Activated CD8-positive, alpha-beta memory T cell treated with anti-CD3 and anti-CD28 coated beads, Interleukin-2, amount 10 ng/mL, durations not matched to agents 7 days and 5 days (primary cell): ENCODE measurements at regions not wholly inside any gene's neighbourhood (a gene's known extent, or its start where the extent isn't known, plus 50 kb on each side); places are given as distances from the start of the nearest gene placed in this dataset.

Source experiments
- ATAC-seq: fragments of 150-1000 bp; cut with Tn5 transposase; one replicate; pipeline ENCODE4 v1.10.0; 2021; ENCODE audit warnings: moderate library complexity
- CTCF ChIA-PET: fragments of 350-600 bp; sonication (Branson Sonifier 250); formaldehyde crosslinking; loops from one replicate; lab custom pipeline; 2021; ENCODE audit warnings: antibody characterized with exemption; lab: Charles Lee
- DNase-seq: peaks from one replicate; pipeline ENCODE4 v3.0.0-alpha.2; 2020
- H3K27ac Mint-ChIP-seq: one replicate; pipeline ENCODE4 v1.8.0; 2021; ENCODE audit warnings: mild to moderate bottlenecking, mixed read lengths
- H3K27me3 Mint-ChIP-seq: one replicate; pipeline ENCODE4 v1.8.0; 2021; ENCODE audit warnings: mixed read lengths
- H3K36me3 Mint-ChIP-seq: one replicate; pipeline ENCODE4 v1.8.0; 2021; ENCODE audit warnings: mild to moderate bottlenecking, mixed read lengths
- H3K4me1 Mint-ChIP-seq: one replicate; pipeline ENCODE4 v1.8.0; 2021; ENCODE audit warnings: mixed read lengths
- H3K4me3 Mint-ChIP-seq: one replicate; pipeline ENCODE4 v1.8.0; 2021; ENCODE audit warnings: mild to moderate bottlenecking, moderate library complexity, mixed read lengths
- H3K9me3 Mint-ChIP-seq: one replicate; pipeline ENCODE4 v1.8.0; 2022; ENCODE audit warnings: low read depth, mixed read lengths

DNA sequence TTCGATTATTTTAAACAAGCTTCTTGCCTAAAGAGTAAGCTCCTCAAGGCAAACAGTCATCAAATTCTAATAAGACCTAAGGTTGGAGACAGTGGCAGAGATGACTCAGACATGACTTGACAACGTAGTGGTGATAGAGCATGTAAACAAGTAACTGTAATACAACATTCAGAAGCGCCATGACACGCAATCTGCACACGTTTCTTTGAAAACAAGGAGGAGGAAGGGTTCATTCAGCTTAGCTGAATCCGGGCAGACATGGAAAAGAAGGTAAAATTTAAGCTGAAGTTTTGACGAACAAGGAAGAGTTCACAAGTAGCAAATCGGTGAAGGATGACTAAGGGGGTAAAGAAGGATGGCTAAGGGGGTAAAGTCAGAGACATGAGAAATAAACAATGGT is 152.4 kb upstream of the ZC3H12C start:
- ATAC-seq (no peak), DNase-seq (no peak)
- H3K27me3 Mint-ChIP-seq, result peaks cover 33% of the 10 kb centered on the region
- no peak overlapping the region for H3K27ac Mint-ChIP-seq
- peaks cover under 1% of the 10 kb centered on the region for H3K4me1 Mint-ChIP-seq
- H3K9me3 Mint-ChIP-seq, result no peaks in the 10 kb centered on the region
- H3K36me3 Mint-ChIP-seq, result no peaks in the 10 kb centered on the region
- CTCF ChIA-PET, result interaction anchor here (0.7 to 1.7 kb wide), 2 partner anchors 137 to 1759 kb away, joined by 3 to 4 read pairs; no protein-coding TSS in a partner anchor
- no peak overlapping the region for H3K4me3 Mint-ChIP-seq

DNA sequence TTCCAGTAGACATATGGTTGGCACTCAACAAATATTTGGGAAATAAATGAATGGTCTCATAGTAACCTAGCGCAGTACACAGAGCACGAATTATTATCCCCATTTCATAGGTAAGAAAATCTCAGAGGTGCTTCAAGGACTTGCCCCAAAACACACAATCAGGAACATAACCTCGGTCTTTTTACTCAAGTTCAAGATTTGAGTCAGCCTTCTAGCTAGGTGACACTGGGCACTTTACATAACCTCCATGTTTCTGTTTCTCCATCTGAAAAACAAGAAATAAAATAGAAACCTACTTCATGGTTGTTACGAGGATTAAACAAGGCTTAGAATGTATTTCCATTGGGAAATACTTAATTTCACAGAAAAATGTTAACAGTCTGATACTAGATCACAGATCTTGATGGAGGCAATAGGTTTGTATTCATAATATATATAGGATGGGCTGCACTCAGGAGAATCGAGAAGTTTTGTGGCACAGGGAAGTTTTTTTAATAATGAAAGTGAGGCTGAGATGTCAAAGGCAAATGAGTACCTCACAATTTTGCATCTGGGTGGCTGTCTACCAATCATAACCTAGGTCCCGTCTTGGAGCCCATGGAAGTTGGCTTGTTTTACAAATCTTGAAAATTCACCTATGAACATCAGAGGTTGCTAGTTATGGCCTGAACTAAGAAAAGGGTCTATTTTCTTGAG is 147.4 kb upstream of the ZC3H12C start:
- no peaks in the 10 kb centered on the region for H3K9me3 Mint-ChIP-seq

DNA sequence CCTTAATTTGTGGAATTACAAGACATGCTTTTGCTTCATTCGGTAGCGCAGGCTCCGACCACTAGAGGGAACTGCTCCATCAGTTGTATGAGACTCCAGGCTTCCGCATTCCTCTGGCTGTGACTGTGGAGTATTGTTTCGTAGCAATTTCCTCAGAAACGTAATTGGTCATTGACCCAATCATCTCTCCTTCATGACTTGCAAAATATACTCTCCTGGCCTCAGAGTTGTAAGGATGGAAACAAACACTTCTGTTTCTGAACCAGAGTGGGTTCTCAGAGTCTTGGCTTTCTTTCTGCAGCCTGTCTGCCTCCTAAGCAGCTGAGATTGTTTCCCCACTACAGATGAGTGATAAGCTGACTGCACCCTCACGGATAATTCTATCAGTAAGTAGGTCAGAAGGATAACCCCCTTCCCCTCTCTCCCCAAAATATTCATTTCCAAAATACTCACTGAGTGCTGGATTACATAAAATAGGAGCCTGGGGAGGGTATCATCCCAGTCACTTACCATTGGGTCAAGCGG is 146.8 kb upstream of the ZC3H12C start:
- CTCF ChIA-PET, result interaction anchor here (0.6 to 1.8 kb wide), 4 partner anchors 15 to 153 kb away, joined by 3 to 6 read pairs (median 4); partner anchors contain the start of gene ZC3H12C
- Mint-ChIP-seq H3K4me1 (peaks cover 10% of the 10 kb centered on the region), H3K9me3 (no peaks in the 10 kb centered on the region), H3K27me3 (peaks cover 30% of the 10 kb centered on the region), H3K27ac (peak overlapping the region; percentile 13), H3K4me3 (peak overlapping the region; percentile 29), H3K36me3 (no peaks in the 10 kb centered on the region)
- DNase-seq (peak; percentile 83), ATAC-seq (peak; percentile 98)

More for the DNA sequence above, 147.4 kb upstream of the ZC3H12C start:
- Mint-ChIP-seq H3K4me3 (peak overlapping the region; percentile 29), H3K27ac (no peak overlapping the region), H3K36me3 (no peaks in the 10 kb centered on the region), H3K4me1 (peaks cover 10% of the 10 kb centered on the region), H3K27me3 (peaks cover 36% of the 10 kb centered on the region)
- peak; percentile 59 for ATAC-seq
- CTCF ChIA-PET, result interaction anchor here (1.4 to 1.8 kb wide), 2 partner anchors 143 to 147 kb away, joined by 4 to 5 read pairs; partner anchors contain the start of gene ZC3H12C
- no peak for DNase-seq

DNA sequence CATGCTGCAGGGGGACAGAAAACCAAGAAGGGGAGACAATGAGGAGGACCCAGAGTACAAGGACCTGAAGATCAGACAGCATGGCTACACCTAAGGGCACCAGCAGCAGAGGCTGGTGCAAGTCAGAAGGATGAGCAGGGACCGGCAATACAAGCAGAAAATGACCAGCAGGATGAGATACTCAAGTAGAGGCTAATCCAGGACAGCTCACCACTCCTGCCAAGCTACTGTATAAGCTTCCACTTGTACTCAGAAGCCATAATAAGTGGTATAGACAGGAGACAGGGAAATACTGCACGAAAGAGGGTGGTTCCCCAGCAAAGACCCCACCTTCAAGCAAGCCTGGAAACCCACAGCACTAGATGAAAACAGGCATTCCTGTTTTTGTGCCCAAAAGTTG is 138.7 kb upstream of the ZC3H12C start:
- DNase-seq, result no peak
- H3K27ac Mint-ChIP-seq, result no peak overlapping the region
- CTCF ChIA-PET, result no interaction called here
- peaks cover 12% of the 10 kb centered on the region for H3K4me1 Mint-ChIP-seq
- H3K27me3 Mint-ChIP-seq, result peaks cover 36% of the 10 kb centered on the region
- no peak overlapping the region for H3K4me3 Mint-ChIP-seq
- H3K36me3 Mint-ChIP-seq, result no peaks in the 10 kb centered on the region
- ATAC-seq, result no peak
- no peaks in the 10 kb centered on the region for H3K9me3 Mint-ChIP-seq

DNA sequence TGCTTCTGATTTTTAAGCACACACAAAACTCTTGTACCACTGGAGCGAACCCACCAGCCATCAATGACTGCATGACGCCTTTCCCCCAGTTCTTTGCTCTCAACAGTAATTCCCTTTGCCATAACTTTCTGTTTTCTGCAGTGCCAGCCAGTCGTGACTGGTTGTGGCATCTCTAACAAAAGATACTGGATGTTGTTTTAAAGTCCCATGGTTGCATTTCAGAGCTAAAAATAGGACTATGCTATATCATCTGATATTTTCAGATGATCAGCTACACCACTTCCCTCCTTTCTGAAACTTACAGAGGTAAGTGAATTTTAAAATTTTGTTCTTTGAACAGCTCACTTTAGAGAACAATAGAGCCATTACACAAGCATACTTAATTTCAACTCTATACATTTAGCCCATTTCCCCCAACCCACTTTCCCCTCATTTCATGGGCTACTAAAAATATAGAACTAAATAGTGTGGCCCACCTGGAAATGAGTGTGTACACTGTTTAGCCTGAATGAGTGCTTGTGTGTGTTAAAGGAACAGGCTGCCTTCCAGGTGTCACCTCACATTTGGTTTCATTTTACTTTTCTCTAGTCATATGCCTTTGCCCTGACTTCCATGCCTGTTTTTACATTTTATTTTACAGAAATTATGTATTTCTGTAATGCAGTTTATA is 136.9 kb upstream of the ZC3H12C start:
- no peaks in the 10 kb centered on the region for H3K36me3 Mint-ChIP-seq
- H3K9me3 Mint-ChIP-seq, result no peaks in the 10 kb centered on the region
- H3K4me1 Mint-ChIP-seq, result peaks cover 12% of the 10 kb centered on the region
- H3K27ac Mint-ChIP-seq, result peak overlapping the region; percentile 31
- DNase-seq, result no peak
- ATAC-seq, result peak; percentile 64
- H3K4me3 Mint-ChIP-seq, result peak overlapping the region; percentile 20
- CTCF ChIA-PET, result interaction anchor here (0.9 kb wide), 1 partner anchor 137 kb away, joined by 3 read pairs; the partner anchor contains the start of gene ZC3H12C
- peaks cover 32% of the 10 kb centered on the region for H3K27me3 Mint-ChIP-seq

DNA sequence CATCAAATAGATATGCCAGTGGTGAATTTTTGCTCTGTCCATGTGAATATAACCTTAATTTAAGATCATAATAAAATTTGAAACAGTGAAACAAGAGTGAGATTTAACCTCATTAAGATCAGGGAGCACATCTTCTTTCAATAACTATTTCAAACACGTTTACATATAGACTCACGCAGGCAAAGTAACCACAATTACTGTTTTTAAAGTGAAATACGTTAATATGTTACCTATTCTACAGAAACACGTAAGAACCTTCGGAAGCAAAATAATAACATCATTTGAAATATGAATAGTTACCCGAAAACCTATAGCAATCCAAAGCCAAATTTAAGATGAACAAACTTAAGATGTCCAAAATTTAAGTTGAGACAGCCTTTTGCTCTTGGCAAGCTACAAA is 136.2 kb upstream of the ZC3H12C start:
- CTCF ChIA-PET, result interaction anchor here (1.3 kb wide), 1 partner anchor 21 kb away, joined by 3 read pairs; no protein-coding TSS in a partner anchor
- Mint-ChIP-seq H3K9me3 (no peaks in the 10 kb centered on the region), H3K4me1 (peaks cover 12% of the 10 kb centered on the region), H3K27ac (no peak overlapping the region), H3K36me3 (no peaks in the 10 kb centered on the region), H3K27me3 (peaks cover 35% of the 10 kb centered on the region), H3K4me3 (no peak overlapping the region)
- DNase-seq (no peak), ATAC-seq (no peak)

DNA sequence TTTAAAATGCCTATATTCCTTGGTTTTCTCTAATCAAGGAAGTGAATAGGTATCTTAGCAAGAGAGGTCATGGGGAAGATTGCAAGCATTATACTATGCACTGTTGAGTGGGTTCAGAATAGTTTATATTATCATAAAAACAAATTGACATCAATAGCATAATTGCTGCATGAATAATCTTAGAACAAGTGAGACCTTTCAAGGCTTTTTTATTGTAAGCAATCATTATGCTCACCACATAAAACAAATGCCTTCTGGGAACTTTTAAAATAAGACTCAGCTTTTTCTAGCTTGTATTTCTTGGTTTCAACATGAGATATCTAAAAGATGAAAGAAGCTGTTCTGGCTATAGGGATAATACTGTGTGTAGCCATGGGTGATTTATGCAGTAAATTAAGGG is 135.6 kb upstream of the ZC3H12C start:
- Mint-ChIP-seq H3K27me3 (peaks cover 32% of the 10 kb centered on the region), H3K4me3 (no peak overlapping the region), H3K27ac (no peak overlapping the region), H3K9me3 (no peaks in the 10 kb centered on the region), H3K36me3 (no peaks in the 10 kb centered on the region), H3K4me1 (peaks cover 12% of the 10 kb centered on the region)
- CTCF ChIA-PET, result interaction anchor here (1.3 kb wide), 1 partner anchor 20 kb away, joined by 3 read pairs; no protein-coding TSS in a partner anchor
- DNase-seq (no peak), ATAC-seq (no peak)

DNA sequence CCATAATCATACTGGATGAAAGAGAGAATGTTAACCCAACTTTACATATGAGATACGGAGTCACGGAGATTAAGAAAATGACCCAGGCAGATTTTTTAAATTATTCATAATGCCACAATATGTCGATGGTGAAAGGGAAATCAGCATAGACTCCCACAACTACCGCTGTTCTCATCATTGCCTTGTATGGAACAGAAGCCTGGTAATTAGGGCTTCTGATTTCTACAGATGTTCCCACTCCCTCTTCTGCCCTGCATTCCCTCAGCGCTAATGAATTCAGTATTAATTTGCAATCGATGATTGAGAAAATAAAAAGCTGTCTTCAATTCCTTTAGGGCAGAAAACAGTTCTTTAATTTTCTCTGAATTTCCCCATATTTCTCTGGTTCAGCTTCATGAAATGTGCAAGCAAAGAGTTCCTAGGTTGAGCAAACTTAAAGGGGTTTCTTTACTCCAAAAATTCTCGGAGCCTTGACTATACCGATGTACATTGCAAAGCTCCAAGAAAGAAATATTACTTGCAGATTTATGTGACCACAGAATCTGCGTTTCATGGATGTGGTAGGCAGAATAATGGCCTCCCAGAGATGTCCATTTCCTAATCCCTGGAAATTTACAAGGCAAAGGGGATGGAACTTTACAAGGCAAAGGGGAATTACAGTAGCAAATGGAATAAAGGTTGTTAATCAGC is 134.9 kb upstream of the ZC3H12C start:
- CTCF ChIA-PET, result interaction anchor here (1.3 kb wide), 1 partner anchor 20 kb away, joined by 3 read pairs; no protein-coding TSS in a partner anchor
- H3K4me3 Mint-ChIP-seq, result no peak overlapping the region
- ATAC-seq (no peak), DNase-seq (no peak)
- H3K27ac Mint-ChIP-seq, result no peak overlapping the region
- peaks cover 30% of the 10 kb centered on the region for H3K27me3 Mint-ChIP-seq
- H3K9me3 Mint-ChIP-seq, result no peaks in the 10 kb centered on the region
- peaks cover 12% of the 10 kb centered on the region for H3K4me1 Mint-ChIP-seq
- no peaks in the 10 kb centered on the region for H3K36me3 Mint-ChIP-seq

DNA sequence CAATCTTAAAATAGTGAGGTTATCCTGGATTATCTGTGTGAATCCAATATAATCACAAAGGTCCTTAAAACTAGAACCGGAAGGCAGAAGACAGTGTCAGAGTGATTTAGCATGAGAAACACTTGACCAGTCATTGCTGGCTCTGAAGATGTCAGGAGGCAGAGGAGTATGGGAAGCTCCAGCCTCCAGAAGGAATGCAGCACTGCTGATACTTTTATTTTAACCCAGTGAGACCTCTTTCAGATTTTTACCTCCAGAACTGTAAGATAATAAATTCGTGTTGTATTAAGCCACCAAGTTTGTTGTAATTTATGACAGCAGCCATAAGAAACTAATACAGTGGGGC is 134.4 kb upstream of the ZC3H12C start:
- CTCF ChIA-PET, result no interaction called here
- no peak for ATAC-seq
- Mint-ChIP-seq H3K36me3 (no peaks in the 10 kb centered on the region), H3K4me1 (peaks cover 12% of the 10 kb centered on the region), H3K9me3 (no peaks in the 10 kb centered on the region), H3K27me3 (peaks cover 27% of the 10 kb centered on the region), H3K4me3 (no peak overlapping the region), H3K27ac (no peak overlapping the region)
- no peak for DNase-seq

DNA sequence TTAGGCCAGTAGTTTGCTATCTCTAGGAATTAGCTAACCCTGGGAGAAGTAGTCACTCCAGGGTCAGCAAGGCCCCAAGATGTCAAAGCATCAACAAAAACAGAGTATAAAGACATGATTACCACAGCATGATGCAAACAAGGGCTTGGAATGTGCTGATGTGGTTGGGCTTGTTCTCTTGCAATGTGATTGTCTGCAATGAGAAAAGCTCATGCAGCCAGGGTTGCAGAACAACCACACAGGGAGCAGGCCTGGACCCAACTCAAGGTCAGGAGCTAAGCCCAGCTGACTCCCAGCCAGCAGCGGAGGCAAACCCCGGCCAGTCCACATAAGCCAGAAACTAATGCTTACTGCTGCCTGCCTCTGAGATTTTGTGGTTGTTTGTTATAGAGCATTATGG is 132.4 kb upstream of the ZC3H12C start:
- Mint-ChIP-seq H3K36me3 (peaks cover 1% of the 10 kb centered on the region), H3K27ac (no peak overlapping the region), H3K4me3 (no peak overlapping the region), H3K9me3 (no peaks in the 10 kb centered on the region), H3K27me3 (peaks cover 16% of the 10 kb centered on the region), H3K4me1 (peaks cover 13% of the 10 kb centered on the region)
- ATAC-seq, result no peak
- DNase-seq, result no peak
- CTCF ChIA-PET, result no interaction called here

DNA sequence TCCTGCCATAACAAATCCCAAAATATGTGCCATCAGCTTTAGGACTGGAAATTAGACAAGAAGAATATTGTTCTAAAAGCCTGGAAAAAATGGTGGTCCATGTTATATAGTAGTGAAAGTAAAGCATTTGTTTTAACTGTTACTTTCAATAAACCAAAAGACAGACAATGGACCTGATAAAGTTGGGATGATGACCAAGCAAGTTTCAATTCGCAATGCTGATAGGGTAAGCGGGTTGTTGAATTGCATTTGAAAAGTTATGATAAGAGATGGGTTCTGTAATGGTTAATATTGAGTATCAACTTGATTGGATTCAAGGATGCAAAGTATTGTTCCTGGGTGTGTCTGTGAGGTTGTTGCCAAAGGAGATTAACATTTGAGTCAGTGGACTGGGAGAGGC is 131.9 kb upstream of the ZC3H12C start:
- no peak overlapping the region for H3K4me3 Mint-ChIP-seq
- CTCF ChIA-PET, result no interaction called here
- peaks cover 1% of the 10 kb centered on the region for H3K36me3 Mint-ChIP-seq
- H3K9me3 Mint-ChIP-seq, result no peaks in the 10 kb centered on the region
- peaks cover 16% of the 10 kb centered on the region for H3K27me3 Mint-ChIP-seq
- peaks cover 13% of the 10 kb centered on the region for H3K4me1 Mint-ChIP-seq
- ATAC-seq, result no peak
- no peak overlapping the region for H3K27ac Mint-ChIP-seq
- DNase-seq, result no peak

DNA sequence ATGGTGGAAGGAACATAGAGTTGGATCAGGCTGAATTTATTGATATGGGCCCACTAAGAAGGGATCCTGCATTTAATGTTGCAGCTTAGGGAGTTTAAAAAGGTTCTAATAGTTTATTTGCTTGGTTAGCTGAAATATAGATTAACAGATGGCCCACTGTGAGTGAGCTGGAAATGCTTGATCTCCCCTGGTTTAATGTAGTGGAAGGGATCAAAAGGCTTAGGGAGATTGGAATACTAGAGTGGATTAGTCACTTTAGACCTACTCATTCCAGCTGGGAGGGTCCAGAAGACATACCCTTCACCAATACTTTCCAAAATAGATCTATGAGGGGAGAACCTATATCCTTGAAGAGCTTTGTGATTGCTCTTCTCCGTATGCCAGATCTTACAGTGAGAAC is 130.1 kb upstream of the ZC3H12C start:
- Mint-ChIP-seq H3K36me3 (peaks cover 1% of the 10 kb centered on the region), H3K27ac (no peak overlapping the region), H3K27me3 (peaks cover 12% of the 10 kb centered on the region), H3K4me1 (peaks cover 10% of the 10 kb centered on the region), H3K4me3 (no peak overlapping the region), H3K9me3 (peaks cover 2% of the 10 kb centered on the region)
- CTCF ChIA-PET, result no interaction called here
- DNase-seq (no peak), ATAC-seq (no peak)

DNA sequence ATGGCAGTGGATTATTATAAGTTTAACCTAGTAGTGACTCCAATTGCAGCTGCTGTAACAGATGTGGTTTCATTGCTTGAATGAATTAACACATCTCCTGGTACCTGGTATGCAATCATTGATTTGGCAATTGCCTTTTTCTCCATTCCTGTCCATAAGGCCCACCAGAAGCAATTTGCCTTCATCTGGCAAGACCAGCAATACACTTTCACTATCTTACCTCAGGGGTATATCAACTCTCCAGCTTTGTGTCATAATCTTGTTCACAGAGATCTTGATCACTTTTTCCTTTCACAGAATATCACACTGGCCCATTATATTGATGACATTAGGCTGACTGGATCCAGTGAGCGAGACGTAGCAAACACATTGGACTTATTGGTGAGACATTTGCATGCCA is 128.7 kb upstream of the ZC3H12C start:
- peaks cover 2% of the 10 kb centered on the region for H3K9me3 Mint-ChIP-seq
- no peak for DNase-seq
- H3K4me3 Mint-ChIP-seq, result no peak overlapping the region
- peaks cover 10% of the 10 kb centered on the region for H3K4me1 Mint-ChIP-seq
- H3K36me3 Mint-ChIP-seq, result peaks cover 1% of the 10 kb centered on the region
- no peak overlapping the region for H3K27ac Mint-ChIP-seq
- CTCF ChIA-PET, result no interaction called here
- peaks cover 5% of the 10 kb centered on the region for H3K27me3 Mint-ChIP-seq
- ATAC-seq, result no peak
